ENCODE measurements at regions not wholly inside any gene's neighbourhood (a gene's known extent, or its start where the extent isn't known, plus 50 kb on each side); places are given as distances from the start of the nearest gene placed in this dataset.

- H3K9ac ChIP-seq = no peak overlapping the region
- H3K27ac ChIP-seq = no peak overlapping the region
- no peak overlapping the region for H3K4me3 ChIP-seq (ENCODE audit: low read depth, low read length)
Observed at GRCh38 chr13:52938065-52938464, 89.6 kb upstream of the PCDH8 start.

DNA sequence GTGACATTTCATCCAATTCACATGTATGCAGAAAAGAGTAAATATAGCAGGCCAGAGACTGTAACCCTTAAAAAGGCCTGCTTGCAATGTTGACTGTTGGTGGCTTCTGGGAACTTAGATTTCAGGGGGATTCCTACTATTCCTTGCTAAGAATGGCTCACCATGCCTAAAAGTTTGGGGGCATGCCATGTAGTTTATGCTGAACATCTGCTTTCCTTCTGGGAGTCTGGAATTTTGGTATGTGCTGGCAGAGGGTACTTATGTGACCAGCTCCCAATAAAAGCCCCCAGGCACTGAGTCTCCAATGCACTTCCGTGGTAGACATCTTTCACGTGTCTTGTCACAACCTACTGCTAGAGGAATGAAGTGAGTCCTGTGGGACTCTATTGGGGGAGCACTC is 88.4 kb upstream of the PCDH8 start:
- H3K4me1 ChIP-seq = no peaks in the 10 kb centered on the region

More at GRCh38 chr13:52938065-52938464, 89.6 kb upstream of the PCDH8 start:
- Histone ChIP-seq H2AFZ (no peak overlapping the region), H3K27me3 (ENCODE audit: control insufficient read depth, insufficient read depth, low read length) (no peaks in the 10 kb centered on the region), H3K4me1 (no peaks in the 10 kb centered on the region), H3K79me2 (no peaks in the 10 kb centered on the region), H3K36me3 (ENCODE audit: control insufficient read depth, insufficient read depth, low read length) (no peaks in the 10 kb centered on the region), H3K4me2 (ENCODE audit: low read length) (no peak overlapping the region), H3K9me3 (ENCODE audit: control insufficient read depth, low read length) (no peaks in the 10 kb centered on the region)
- TF ChIP-seq CTCF (IDR thresholded peaks at IDR 0.05) = no peak

GRCh38 chr13:52934258-52934657 is 85.8 kb upstream of the PCDH8 start:
- Histone ChIP-seq H3K27me3 (ENCODE audit: control insufficient read depth, insufficient read depth, low read length) (no peaks in the 10 kb centered on the region), H3K9ac (no peak overlapping the region), H3K4me3 (ENCODE audit: low read depth, low read length) (no peak overlapping the region), H3K4me1 (no peaks in the 10 kb centered on the region), H3K79me2 (no peaks in the 10 kb centered on the region), H3K4me2 (ENCODE audit: low read length) (no peak overlapping the region), H3K9me3 (ENCODE audit: control insufficient read depth, low read length) (no peaks in the 10 kb centered on the region), H3K36me3 (ENCODE audit: control insufficient read depth, insufficient read depth, low read length) (no peaks in the 10 kb centered on the region), H2AFZ (no peak overlapping the region), H3K27ac (no peak overlapping the region)
- no peak for TF ChIP-seq CTCF (IDR thresholded peaks at IDR 0.05)

More for the DNA sequence above, 88.4 kb upstream of the PCDH8 start:
- Histone ChIP-seq H3K27me3 (ENCODE audit: control insufficient read depth, insufficient read depth, low read length) (no peaks in the 10 kb centered on the region), H3K36me3 (ENCODE audit: control insufficient read depth, insufficient read depth, low read length) (no peaks in the 10 kb centered on the region), H2AFZ (no peak overlapping the region), H3K4me3 (ENCODE audit: low read depth, low read length) (no peak overlapping the region), H3K9ac (no peak overlapping the region), H3K4me2 (ENCODE audit: low read length) (no peak overlapping the region), H3K27ac (no peak overlapping the region), H3K79me2 (no peaks in the 10 kb centered on the region), H3K9me3 (ENCODE audit: control insufficient read depth, low read length) (no peaks in the 10 kb centered on the region)
- TF ChIP-seq CTCF (IDR thresholded peaks at IDR 0.05) = no peak

- H3K4me3 ChIP-seq (ENCODE audit: low read depth, low read length) = no peak overlapping the region
- no peak overlapping the region for H3K9ac ChIP-seq
- no peaks in the 10 kb centered on the region for H3K27me3 ChIP-seq (ENCODE audit: control insufficient read depth, insufficient read depth, low read length)
- H3K36me3 ChIP-seq (ENCODE audit: control insufficient read depth, insufficient read depth, low read length) = no peaks in the 10 kb centered on the region
- no peak overlapping the region for H3K27ac ChIP-seq
- no peak overlapping the region for H2AFZ ChIP-seq
- no peaks in the 10 kb centered on the region for H3K4me1 ChIP-seq
- no peak overlapping the region for H3K4me2 ChIP-seq (ENCODE audit: low read length)
- H3K9me3 ChIP-seq (ENCODE audit: control insufficient read depth, low read length) = no peaks in the 10 kb centered on the region
- no peaks in the 10 kb centered on the region for H3K79me2 ChIP-seq
- TF ChIP-seq CTCF (IDR thresholded peaks at IDR 0.05) = no peak
Observed at GRCh38 chr13:52933547-52934210, 85.2 kb upstream of the PCDH8 start.

DNA sequence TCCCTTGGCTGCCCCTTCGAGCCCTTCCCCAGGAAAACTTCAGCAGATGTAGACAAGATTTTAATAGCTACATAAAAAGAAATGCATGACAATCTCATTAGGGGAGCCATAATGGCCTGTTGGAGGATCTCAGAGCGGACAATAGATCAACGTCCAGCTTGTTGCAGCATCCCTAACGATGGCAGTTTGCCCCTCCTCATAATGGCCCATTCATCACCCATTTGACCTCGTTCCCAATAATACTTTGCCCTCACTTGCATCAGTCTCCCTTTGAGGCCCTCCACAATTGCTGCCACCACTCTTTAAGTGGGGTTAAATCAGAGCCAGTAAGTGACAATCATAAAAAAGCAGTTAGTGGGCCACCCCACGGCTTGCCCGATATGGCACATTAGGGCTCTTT is 84.7 kb upstream of the PCDH8 start:
- no peaks in the 10 kb centered on the region for H3K4me1 ChIP-seq
- H3K36me3 ChIP-seq (ENCODE audit: control insufficient read depth, insufficient read depth, low read length) = no peaks in the 10 kb centered on the region
- no peak overlapping the region for H3K4me2 ChIP-seq (ENCODE audit: low read length)
- H2AFZ ChIP-seq = no peak overlapping the region
- H3K9me3 ChIP-seq (ENCODE audit: control insufficient read depth, low read length) = no peaks in the 10 kb centered on the region
- H3K79me2 ChIP-seq = no peaks in the 10 kb centered on the region
- no peak overlapping the region for H3K9ac ChIP-seq
- no peak overlapping the region for H3K4me3 ChIP-seq (ENCODE audit: low read depth, low read length)
- TF ChIP-seq CTCF (IDR thresholded peaks at IDR 0.05) = no peak
- H3K27me3 ChIP-seq (ENCODE audit: control insufficient read depth, insufficient read depth, low read length) = no peaks in the 10 kb centered on the region
- no peak overlapping the region for H3K27ac ChIP-seq
